Right lobe of liver (tissue), 4 donors: ENCODE measurements at regions not wholly inside any gene's neighbourhood (a gene's known extent, or its start where the extent isn't known, plus 50 kb on each side); places are given as distances from the start of the nearest gene placed in this dataset.

Experiments used
- POLR2A ChIP-seq: fragments of 450-650 bp; IDR thresholded peaks from one replicate; pipeline ENCODE4 v1.6.1; 2017; ENCODE audit warnings: antibody characterized with exemption, mild to moderate bottlenecking
- TF ChIP-seq, protein P1 (sequence below), 4 donors: fragments of 200-600 bp in 3 of 4; fragments of 450-650 bp in 1 of 4; IDR thresholded peaks; one replicate each; pipeline versions ENCODE4 v1.5.1 to v1.8.0; 2016 to 2022; ENCODE audit warnings: antibody characterized with exemption in 4 of 4, mild to moderate bottlenecking in 2 of 4
- donor health status: DM: no; HTN: no; CAD: no.
- donor health status: DM: no; HTN: no; CAD: no.
- donor health status: DM: no; HTN: yes; CAD: no.

GRCh38 chr11:87972133-87972532 is 203.1 kb downstream of the RAB38 start:
- TF ChIP-seq, protein P1, sequence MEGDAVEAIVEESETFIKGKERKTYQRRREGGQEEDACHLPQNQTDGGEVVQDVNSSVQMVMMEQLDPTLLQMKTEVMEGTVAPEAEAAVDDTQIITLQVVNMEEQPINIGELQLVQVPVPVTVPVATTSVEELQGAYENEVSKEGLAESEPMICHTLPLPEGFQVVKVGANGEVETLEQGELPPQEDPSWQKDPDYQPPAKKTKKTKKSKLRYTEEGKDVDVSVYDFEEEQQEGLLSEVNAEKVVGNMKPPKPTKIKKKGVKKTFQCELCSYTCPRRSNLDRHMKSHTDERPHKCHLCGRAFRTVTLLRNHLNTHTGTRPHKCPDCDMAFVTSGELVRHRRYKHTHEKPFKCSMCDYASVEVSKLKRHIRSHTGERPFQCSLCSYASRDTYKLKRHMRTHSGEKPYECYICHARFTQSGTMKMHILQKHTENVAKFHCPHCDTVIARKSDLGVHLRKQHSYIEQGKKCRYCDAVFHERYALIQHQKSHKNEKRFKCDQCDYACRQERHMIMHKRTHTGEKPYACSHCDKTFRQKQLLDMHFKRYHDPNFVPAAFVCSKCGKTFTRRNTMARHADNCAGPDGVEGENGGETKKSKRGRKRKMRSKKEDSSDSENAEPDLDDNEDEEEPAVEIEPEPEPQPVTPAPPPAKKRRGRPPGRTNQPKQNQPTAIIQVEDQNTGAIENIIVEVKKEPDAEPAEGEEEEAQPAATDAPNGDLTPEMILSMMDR (IDR thresholded peaks at IDR 0.05), result no peak
- TF ChIP-seq POLR2A, result no peak
